Mammary epithelial cell (primary cell): ENCODE measurements at regions not wholly inside any gene's neighbourhood (a gene's known extent, or its start where the extent isn't known, plus 50 kb on each side); places are given as distances from the start of the nearest gene placed in this dataset.

Source experiments
- EZH2 ChIP-seq: IDR thresholded peaks from 2 replicates; pipeline ENCODE4 v1.6.1; 2012; ENCODE audit warnings: low read length, inconsistent platforms, borderline replicate concordance
- TF ChIP-seq, protein P1 (sequence below), 2 donors: IDR thresholded peaks in 1 of 2; conservative IDR thresholded peaks in 1 of 2; 2 replicates each; pipeline ENCODE4 v1.5.1; 2011 to 2012; ENCODE audit warnings: inconsistent platforms in 2 of 2, low read length in 2 of 2, mild to moderate bottlenecking in 2 of 2, control low read depth in 1 of 2, low read depth in 1 of 2; ENCODE audit not compliant: insufficient read depth in 1 of 2; ENCODE audit errors: extremely low read depth in 1 of 2

DNA sequence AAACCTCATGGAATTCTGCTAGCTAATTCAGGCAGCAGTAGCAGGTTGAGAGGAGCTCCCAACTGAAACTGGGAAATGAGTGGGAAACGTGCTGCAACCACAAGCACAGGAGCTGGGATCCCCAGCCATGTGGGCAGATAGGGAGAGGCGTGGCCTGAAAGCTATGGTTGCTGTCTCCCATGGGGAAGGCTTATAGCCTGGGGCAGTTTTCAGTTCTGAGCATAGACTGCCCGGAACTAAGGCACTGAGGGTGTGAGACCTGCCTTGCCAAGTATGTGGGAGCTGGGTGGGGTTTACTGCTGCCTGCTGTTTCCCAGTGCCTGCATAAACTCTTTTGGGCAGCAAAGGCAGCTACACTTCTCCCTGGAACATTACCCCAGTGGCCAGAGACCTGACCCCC, 229.5 kb downstream of the TUSC7 start:
- TF ChIP-seq, protein P1, sequence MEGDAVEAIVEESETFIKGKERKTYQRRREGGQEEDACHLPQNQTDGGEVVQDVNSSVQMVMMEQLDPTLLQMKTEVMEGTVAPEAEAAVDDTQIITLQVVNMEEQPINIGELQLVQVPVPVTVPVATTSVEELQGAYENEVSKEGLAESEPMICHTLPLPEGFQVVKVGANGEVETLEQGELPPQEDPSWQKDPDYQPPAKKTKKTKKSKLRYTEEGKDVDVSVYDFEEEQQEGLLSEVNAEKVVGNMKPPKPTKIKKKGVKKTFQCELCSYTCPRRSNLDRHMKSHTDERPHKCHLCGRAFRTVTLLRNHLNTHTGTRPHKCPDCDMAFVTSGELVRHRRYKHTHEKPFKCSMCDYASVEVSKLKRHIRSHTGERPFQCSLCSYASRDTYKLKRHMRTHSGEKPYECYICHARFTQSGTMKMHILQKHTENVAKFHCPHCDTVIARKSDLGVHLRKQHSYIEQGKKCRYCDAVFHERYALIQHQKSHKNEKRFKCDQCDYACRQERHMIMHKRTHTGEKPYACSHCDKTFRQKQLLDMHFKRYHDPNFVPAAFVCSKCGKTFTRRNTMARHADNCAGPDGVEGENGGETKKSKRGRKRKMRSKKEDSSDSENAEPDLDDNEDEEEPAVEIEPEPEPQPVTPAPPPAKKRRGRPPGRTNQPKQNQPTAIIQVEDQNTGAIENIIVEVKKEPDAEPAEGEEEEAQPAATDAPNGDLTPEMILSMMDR (conservative IDR thresholded peaks at IDR 0.05 in 1 of 2, IDR thresholded peaks at IDR 0.05 in 1 of 2; ENCODE audit: extremely low read depth in 1 of 2, insufficient read depth in 1 of 2, low read depth in 1 of 2, low read length in 2 of 2): no peak
- no peak for TF ChIP-seq EZH2
